WERI-Rb-1 (cell line): ENCODE measurements at regions not wholly inside any gene's neighbourhood (a gene's known extent, or its start where the extent isn't known, plus 50 kb on each side); places are given as distances from the start of the nearest gene placed in this dataset.

ENCODE experiments used
- DNase-seq: peaks from one replicate; pipeline ENCODE4 v3.0.0-alpha.2; 2020
- H3K27ac ChIP-seq: fragments of 250-450 bp; sonication (Bioruptor Pico); 2 replicates; pipeline ENCODE4 v1.5.1; 2020; ENCODE audit warnings: mild to moderate bottlenecking, moderate library complexity
- H3K27me3 ChIP-seq: fragments of 250-450 bp; sonication (Bioruptor Pico); 2 replicates; pipeline ENCODE4 v1.5.1; 2021; ENCODE audit warnings: mild to moderate bottlenecking, low read depth, moderate library complexity; ENCODE audit not compliant: insufficient read depth, severe bottlenecking
- H3K36me3 ChIP-seq: fragments of 250-450 bp; sonication (Bioruptor Pico); 2 replicates; pipeline ENCODE4 v1.5.1; 2020; ENCODE audit warnings: mild to moderate bottlenecking, moderate library complexity
- H3K4me3 ChIP-seq: 2 replicates; pipeline ENCODE4 v1.5.1; 2011; ENCODE audit warnings: low read depth, mild to moderate bottlenecking, control low read depth, low read length
- H3K9me3 ChIP-seq: fragments of 250-450 bp; sonication (Bioruptor Pico); 2 replicates; pipeline ENCODE4 v1.5.1; 2021; ENCODE audit warnings: mild to moderate bottlenecking, moderate library complexity; ENCODE audit not compliant: severe bottlenecking
- TF ChIP-seq, protein P1 (sequence below): IDR thresholded peaks from 2 replicates; pipeline ENCODE4 v1.5.1; 2011; ENCODE audit warnings: low read depth, mild to moderate bottlenecking, control low read depth, inconsistent platforms, low read length

DNA sequence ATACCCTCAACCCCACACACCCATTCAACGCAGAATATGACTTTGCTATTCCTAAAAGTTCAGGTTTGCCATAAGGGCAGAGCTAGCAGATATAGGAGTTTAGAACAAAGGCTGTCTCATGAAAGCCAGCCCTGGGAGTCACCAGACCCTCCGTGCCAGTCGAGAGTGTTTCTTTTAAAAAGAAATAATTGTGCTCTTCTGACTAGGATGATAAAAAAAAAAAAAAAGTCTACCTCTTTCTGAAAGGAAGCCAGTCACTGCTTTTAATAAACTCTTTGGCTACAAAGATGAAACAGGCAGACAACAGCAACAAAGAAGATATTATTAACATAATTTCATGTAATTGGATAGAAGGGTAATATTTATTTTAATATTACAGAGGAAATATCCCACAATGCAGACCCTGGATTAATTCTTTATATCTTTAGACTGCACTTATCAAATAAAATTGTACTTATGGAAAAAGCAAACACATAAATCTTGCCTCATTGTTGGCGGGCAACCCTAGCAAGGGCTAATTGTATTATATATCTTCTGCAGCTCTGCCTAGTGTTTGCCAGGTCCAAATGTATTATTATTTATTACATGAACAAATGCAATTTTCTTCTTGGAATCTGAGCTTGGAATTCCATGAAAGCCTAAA lies 277.5 kb upstream of the DYNLRB2 start:
- no peak for DNase-seq
- H3K9me3 ChIP-seq = no peaks in the 10 kb centered on the region
- no peaks in the 10 kb centered on the region for H3K27me3 ChIP-seq
- H3K4me3 ChIP-seq = no peak overlapping the region
- H3K36me3 ChIP-seq = no peaks in the 10 kb centered on the region
- no peak overlapping the region for H3K27ac ChIP-seq
- TF ChIP-seq, protein P1, sequence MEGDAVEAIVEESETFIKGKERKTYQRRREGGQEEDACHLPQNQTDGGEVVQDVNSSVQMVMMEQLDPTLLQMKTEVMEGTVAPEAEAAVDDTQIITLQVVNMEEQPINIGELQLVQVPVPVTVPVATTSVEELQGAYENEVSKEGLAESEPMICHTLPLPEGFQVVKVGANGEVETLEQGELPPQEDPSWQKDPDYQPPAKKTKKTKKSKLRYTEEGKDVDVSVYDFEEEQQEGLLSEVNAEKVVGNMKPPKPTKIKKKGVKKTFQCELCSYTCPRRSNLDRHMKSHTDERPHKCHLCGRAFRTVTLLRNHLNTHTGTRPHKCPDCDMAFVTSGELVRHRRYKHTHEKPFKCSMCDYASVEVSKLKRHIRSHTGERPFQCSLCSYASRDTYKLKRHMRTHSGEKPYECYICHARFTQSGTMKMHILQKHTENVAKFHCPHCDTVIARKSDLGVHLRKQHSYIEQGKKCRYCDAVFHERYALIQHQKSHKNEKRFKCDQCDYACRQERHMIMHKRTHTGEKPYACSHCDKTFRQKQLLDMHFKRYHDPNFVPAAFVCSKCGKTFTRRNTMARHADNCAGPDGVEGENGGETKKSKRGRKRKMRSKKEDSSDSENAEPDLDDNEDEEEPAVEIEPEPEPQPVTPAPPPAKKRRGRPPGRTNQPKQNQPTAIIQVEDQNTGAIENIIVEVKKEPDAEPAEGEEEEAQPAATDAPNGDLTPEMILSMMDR = no peak

- no peak overlapping the region for H3K4me3 ChIP-seq
- TF ChIP-seq, protein P1 = no peak
- no peaks in the 10 kb centered on the region for H3K9me3 ChIP-seq
- no peak overlapping the region for H3K27ac ChIP-seq
- H3K27me3 ChIP-seq = no peaks in the 10 kb centered on the region
- no peaks in the 10 kb centered on the region for H3K36me3 ChIP-seq
- no peak for DNase-seq
These were observed 279.9 kb upstream of the DYNLRB2 start for GRCh38 chr16:80260906-80261311.

- no peak for DNase-seq
- TF ChIP-seq, protein P1 = no peak
- Histone ChIP-seq H3K4me3 (no peak overlapping the region), H3K27me3 (no peaks in the 10 kb centered on the region), H3K27ac (no peak overlapping the region), H3K9me3 (no peaks in the 10 kb centered on the region), H3K36me3 (no peaks in the 10 kb centered on the region)
These were observed 281.4 kb upstream of the DYNLRB2 start for GRCh38 chr16:80259290-80259805.

DNA sequence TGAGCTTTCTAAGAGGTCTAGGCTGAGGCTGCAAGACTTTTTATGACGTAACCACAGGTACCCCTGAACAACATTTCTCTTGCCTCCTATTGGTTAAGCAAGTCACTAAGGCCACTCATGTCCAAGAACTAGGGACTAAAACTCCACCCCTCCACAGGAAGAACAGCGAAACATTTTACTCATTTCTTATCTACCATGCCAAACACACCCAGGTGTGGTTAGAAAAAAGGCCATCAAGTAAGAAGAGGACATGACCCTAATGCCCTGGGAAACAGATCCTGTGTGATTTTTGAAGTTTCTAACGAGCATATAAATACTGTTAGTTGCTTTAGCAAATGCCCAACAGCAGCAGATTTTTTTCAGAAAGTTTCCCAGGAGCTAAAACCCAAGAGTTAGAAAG lies 282.4 kb upstream of the DYNLRB2 start:
- H3K4me3 ChIP-seq = no peak overlapping the region
- H3K36me3 ChIP-seq = no peaks in the 10 kb centered on the region
- TF ChIP-seq, protein P1 = no peak
- H3K27ac ChIP-seq = no peak overlapping the region
- H3K27me3 ChIP-seq = no peaks in the 10 kb centered on the region
- DNase-seq = no peak
- no peaks in the 10 kb centered on the region for H3K9me3 ChIP-seq

DNA sequence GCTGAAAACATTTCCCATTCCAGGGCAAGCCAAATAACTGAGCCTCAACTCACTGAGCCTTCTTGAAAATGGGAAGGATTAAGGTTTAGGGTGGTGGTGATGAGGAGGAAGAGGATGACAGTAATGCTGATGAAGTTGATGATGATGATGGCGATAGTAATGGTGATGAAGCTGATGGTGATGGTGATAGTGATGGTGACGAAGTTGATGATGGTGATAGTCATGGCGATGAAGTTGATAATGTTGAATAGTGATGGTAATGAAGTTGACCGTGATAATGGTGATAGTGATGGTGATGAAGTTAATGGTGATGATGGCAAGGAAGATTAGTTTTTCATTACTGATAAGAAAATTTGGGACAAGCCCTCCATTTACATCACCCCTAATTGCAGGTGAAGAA lies 285.8 kb upstream of the DYNLRB2 start:
- H3K4me3 ChIP-seq = no peak overlapping the region
- TF ChIP-seq, protein P1 = no peak
- no peaks in the 10 kb centered on the region for H3K36me3 ChIP-seq
- DNase-seq = no peak
- H3K27ac ChIP-seq = no peak overlapping the region
- no peaks in the 10 kb centered on the region for H3K9me3 ChIP-seq
- H3K27me3 ChIP-seq = peaks cover 3% of the 10 kb centered on the region

DNA sequence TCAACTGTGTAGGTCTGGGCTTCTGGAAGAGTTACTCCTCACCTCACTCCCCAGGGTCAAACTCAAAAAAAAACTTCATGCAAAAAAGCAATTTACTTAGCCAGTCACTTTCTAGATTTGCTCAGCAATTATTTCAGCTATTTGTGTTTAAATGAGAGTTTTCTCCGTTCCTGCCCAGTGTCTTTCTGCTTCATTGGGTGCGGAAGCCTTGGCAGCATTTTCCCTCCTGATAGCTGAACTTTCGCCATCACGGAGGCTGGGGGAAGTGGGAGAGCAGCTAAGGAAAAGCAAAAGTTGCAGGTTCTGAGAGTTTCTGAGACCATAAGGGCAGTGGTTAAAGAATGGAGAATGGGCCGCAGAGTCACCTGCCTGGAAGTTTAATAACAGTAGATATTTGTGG lies 287.1 kb upstream of the DYNLRB2 start:
- TF ChIP-seq, protein P1 = no peak
- no peaks in the 10 kb centered on the region for H3K9me3 ChIP-seq
- no peak overlapping the region for H3K27ac ChIP-seq
- peaks cover 3% of the 10 kb centered on the region for H3K27me3 ChIP-seq
- H3K4me3 ChIP-seq = no peak overlapping the region
- DNase-seq = no peak
- H3K36me3 ChIP-seq = no peaks in the 10 kb centered on the region
